NCI-H146 treated with DMSO at 0.1 percent for 48 hours (cell line): ENCODE measurements at regions not wholly inside any gene's neighbourhood (a gene's known extent, or its start where the extent isn't known, plus 50 kb on each side); places are given as distances from the start of the nearest gene placed in this dataset.
"Not testable (repeated sequence)": the region's sequence is repeated elsewhere in the genome, so short reads cannot be mapped to it uniquely, and the experiment has no call there.

Experiments
- DNase-seq: peaks from one replicate; lab custom pipeline; 2025; ENCODE audit not compliant: unreplicated experiment; lab: John Stamatoyannopoulos, UW

DNA sequence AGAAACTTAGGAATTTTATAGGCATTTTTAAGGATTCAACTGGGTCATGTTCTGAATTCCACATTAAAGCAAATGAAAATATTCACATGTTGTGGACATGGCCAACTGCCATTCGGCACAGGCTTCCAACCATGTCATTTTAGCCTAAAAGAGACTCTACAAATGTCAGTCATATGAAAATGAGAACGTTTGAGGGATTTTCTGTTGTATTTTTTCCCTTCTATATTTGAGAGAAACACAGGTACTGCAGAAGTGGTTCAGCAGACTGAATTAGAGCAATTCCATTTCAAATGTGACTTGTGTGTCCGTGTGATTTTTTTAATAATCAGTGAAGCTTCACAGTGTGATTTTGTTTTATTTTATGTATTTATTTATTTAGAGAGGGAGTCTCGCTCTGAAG lies 124.3 kb downstream of the TP53TG3F start:
- DNase-seq = not testable (repeated sequence)

DNA sequence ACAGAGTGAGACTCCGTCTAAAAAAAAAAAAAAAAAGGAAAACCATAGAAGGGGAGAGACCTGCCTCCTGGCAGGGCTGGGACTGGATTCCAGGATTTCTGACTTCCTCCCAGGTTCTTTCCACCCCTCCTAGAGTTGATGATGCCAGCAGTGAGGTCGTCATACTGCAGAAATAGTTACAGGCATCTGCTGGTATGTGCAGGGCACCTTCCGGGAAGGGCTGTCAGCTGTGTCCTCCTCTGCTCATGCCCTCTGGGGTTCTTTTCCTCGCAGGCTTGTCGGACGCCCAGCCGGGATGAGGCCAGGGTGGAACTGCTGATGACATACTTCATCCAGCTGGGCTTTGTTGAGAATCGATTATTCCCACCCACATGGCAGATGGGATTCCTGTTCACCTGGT lies 129.2 kb downstream of the TP53TG3F start:
- DNase-seq = not testable (repeated sequence)

DNA sequence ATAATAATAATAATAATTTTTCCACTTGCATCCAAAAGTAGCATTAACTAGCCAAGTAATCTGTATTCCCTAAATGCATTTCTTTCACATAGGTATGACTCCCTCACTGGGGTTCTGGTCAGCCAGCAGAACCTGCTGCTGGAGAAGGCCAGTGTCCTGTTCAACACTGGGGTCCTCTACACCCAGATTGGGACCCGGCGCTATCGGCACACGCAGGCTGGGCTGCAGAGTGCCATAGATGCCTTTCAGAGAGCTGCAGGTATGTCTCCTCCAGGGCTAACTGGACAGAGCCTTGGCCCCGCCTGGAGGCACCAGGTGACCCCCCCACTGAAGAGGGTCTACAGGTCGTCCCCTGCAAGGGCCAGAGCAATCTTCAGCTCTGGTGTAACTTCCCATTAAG lies 133.9 kb downstream of the TP53TG3F start:
- DNase-seq = not testable (repeated sequence)

DNA sequence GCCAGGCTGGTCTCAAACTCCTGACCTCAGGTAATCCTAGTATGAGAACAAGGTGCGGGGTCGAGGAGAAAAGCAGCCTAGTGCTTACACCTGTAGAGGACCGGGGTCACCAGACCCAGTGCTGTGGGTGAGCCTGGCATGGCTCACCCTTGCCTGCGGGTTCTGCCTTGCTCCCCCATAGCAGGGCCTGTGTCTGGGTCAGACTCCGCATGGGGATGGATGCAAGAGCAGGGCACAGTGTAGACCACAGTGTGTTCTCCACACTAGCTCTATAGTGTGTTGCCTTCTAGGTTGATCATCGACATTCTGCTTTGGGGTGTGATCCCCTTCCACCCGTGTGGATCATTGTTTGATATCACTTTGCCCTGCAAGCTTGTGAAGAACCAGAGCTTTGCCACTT lies 135.7 kb downstream of the TP53TG3F start:
- DNase-seq = not testable (repeated sequence)

DNA sequence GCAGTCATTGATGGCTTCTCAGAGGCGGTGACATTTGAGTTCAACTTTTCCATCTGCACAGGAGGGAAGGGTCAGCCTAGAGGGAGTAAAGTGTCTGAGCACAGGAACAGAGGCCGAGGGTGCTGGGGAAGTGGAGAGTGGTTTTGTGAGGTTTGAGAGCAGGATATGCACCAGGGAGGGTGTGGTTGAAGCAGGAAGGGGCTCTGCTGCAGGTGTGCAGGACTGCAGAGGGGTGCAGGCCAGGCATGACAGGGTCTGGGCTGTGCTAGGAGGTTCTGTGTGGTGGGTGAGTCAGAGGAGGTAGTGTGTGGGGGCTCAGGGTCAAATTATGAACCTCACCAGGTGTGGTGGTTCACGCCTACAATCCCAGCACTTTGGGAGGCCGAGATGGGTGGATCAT lies 141.6 kb downstream of the TP53TG3F start:
- not testable (repeated sequence) for DNase-seq

DNA sequence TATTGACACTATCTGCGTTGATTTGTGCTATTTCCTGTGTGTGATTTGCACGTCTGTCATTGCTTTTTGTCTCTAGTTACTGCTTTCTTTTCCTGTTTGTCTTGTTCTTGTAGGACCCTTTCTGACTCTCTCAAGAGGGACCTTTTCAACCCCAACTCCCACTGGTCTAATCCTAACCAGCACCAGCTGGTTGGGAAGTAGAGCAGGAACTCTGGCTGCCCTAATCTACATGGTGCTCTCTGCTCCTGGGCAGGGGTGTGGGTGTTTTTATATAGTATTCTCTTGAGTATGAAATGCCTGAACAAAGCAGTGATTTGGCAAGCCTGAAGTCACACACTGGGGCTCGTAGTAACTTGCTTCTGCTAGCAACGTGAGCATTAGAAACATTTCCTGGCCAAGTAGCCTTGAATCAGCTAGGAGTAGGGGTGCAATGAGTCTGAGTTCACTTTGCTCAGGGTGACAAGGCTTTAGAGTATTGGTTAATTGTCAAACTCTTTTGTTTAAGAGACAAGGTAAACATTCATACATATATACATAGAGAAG lies 164.2 kb downstream of the TP53TG3F start:
- DNase-seq = not testable (repeated sequence)

DNA sequence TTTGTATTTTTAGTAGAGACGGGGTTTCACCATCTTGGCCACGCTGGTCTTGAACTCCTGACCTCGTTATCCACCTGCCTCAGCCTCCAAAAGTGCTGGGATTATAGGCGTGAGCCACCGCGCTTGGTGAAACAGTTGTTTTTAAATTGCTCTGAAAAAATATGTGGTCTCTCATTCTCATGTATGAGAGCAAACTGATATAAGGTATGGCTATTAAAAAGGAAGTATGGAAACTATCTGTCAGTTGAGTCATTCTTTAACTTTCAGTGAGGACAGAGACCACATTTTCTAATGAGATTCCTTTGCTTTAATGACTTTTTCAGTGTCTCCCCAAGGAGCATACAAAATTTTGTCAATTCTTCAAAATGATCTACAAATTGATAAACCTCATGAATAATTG lies 169.5 kb downstream of the TP53TG3F start:
- not testable (repeated sequence) for DNase-seq

DNA sequence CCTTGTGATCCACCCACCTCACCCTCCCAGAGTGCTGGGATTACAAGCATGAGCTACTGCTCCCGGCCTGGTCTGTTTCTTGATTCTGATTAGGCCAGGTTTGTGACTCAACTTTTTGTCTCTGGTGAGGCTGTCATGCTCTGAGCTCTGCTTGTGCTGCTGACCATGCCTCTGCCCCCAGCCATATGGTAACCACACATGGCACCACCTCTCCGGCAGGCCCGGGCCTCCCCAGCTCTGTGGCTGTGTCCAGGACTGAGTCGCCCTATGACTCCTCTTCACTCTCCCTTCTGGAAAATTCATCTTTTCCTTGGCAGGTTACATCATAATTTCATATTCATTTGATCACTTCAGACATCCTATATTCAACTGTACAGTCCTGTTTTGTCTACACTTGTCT lies 172.3 kb downstream of the TP53TG3F start:
- DNase-seq = not testable (repeated sequence)

DNA sequence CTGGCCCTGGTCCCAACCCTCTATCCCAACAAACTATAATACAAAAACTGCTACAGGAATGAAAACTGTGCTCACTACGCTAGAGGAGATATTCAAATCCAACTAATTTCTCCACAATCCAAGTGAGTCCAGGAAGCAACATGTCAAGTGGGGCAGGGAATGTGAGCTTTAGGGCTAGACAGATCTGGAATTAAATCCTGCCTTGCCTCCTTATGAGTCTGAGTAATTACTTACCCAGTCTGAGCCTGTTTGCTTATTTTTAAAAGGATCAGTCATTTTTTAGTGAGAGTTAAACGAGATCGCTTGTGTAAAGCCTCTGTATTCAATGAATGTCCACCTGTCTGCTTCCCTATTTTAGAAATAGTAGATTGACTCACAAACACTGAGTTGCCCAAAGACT lies 174.6 kb downstream of the TP53TG3F start:
- DNase-seq = not testable (repeated sequence)

DNA sequence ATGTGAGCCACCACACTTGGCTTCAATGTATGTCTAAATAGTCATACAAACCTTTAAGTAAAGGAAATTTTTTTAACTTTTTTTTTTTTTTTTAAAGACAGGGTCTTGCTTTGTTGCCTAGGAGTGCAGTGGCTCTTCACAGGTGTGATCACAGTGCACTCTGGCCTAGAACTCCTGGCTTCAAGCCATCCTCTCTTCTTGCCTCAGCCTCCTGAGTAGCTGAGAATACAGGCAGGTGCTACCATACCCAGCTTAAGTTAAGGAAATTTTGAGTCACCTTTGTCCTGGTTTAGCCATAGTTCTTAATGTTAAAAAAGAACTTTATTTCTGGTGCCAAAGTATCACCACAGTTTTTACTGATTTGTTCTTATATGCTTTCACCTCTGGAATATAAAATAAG lies 177.3 kb downstream of the TP53TG3F start:
- DNase-seq = not testable (repeated sequence)

DNA sequence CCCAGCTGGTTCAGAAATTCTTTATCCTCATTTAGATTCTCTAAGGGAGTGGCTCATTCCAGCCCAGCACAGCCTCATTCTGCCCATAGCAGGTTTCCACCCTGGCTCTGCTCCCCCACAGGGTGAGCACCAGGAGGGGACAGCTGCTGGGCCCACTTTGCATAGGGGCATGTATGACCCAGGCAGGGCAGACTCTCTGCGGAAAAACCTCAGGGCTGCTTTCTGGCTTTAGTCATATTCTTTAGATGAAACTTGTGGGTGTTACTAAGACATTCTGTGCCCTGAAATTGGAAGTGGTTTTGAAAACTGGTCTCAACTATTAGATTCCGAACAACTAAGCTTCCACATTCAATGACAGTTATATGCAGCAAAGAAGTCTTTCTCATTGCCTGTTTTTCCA lies 183.9 kb downstream of the TP53TG3F start:
- not testable (repeated sequence) for DNase-seq

DNA sequence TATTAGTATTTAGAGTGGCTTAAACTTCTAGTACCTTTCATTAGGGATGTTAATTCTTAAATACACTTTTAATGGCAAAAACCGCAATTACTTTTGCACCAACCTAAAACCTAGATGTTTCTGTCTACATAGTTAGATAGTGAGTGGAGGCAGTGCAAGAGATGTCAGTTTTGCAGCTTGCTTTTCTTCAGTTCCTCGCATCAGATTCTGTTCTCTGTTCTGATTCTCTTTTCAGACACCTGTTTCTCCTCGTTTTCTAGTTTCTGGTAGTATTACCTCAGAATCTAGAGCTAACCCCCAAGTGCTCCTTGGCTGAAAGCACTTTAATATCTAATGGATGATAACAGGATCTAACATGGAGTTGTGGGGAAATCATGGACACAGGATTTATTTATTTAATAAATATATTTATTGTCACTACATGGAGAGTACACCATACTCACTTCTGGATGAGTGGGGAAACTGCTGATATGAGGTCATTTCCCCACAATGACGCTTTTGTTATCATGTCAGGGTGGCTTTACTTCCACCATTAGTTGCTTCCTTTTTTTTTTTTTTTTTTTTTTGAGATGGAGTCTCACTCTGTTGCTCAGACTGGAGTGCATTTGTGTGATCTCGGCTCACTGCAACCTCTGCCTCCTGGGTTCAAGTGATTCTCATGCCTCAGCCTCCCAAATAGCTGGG lies 184.4 kb downstream of the TP53TG3F start:
- DNase-seq = not testable (repeated sequence)

DNA sequence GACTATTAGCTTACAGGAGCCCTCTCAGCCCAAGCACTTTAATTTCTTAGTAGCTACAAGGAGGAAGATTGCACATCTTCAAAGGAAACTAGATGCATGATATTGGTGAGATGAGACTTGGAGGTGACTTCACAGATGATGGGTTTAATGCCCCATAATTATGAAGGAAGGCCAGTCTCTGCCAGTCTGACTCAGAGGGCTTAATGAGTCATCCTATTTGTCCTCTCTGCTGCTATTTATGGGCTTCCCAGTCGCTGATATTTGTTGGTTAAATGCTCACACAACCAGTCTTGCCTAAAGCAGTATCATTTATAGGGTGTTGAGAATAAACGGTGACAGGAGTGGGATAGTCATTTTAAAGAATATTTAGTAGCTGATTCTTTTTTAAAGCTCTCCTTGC lies 187.0 kb downstream of the TP53TG3F start:
- DNase-seq = not testable (repeated sequence)

DNA sequence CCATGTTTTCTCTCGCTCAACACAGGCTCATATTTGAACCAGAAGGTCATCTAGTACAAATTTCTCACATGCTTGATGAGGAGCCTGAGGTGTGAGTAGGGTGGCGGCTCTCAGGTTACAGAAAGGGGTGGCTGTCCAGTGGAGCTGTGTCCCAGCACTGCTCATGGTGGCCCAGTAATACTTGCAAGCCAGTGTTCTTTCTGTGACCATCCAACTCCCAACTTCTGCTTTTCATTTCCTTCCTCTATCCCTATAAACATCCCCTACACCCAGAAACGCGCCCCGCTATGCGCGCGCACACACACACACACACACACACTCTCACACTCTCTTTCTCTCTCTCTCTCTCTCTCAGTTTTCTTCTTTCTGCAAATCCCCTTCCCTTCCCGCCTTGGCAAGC lies 196.3 kb downstream of the TP53TG3F start:
- not testable (repeated sequence) for DNase-seq

DNA sequence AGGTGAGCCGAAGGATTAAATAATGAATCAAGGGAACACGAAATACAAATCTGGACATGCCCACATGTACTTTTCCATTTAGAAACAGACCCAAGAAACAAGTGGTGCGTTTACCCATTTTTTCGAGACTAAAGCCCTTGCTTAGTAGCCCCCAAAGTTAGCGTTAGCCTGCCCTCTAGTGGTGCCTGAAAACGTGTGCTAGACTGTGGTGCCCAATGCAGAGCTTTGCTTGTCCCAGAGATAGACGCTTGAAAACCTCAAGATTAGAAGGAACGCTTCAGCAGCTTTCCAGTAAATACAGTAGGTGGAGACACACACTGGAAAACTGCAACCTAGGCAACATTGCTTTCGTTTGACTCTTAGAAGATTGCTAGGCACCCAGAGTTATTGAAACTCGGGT lies 197.0 kb downstream of the TP53TG3F start:
- DNase-seq = not testable (repeated sequence)

DNA sequence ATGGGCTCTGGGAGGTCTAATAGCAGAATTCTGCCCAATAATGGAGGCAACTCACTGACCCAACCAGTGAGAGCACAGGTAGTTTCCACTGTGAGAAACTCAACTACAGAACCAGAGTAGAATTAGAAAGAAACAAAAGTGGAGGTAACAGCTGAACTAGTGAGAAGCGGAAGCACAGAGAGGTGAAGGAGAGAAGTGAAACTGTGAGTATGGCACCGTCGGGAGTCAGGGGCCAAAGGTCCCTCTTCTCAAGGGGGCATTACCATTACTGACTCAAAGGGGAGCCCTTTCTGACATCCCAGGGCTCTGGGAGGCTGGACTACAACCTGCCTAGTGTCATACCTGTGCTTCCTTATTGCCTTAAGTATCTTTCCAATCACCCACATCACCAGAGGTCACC lies 198.3 kb downstream of the TP53TG3F start:
- DNase-seq = not testable (repeated sequence)

DNA sequence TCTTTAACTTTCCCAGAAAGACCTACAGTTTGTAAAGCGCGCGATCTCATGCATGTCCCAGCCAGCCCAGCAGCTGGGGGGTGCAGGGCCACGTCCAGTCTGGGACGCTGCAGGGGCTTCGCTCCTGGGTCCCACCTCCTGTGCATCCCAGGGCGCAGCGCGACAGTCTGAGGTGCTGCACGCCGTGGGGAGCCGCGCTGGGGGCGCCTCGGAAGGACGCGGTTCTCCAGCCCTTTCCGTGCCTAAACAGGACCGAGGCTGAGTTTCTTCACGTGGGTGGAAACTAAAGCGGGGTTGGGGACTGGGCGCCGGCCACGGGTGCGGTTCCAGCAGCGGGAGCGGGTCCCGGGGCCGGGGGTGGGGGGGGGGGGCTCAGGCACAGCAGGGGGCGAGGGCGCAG lies 221.4 kb downstream of the TP53TG3F start:
- not testable (repeated sequence) for DNase-seq

DNA sequence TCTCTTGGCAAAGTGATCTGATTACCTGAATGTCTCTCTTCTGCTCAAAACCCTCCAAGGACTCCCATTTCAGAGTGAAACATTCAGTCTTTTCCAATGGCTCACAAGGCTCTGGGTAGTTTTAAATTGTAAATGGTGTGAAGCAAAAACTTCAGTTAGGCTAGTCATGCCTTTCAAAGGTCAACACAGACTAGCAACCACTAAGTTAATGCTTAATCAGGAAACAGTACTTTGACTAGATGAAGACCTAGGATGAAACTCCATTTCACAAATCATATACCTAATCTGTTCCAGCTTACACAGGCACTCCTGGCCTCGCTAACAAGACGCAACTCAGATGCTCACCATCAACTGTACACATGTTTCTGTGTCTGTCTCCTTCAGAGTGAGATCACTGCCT lies 240.9 kb downstream of the TP53TG3F start:
- not testable (repeated sequence) for DNase-seq

DNA sequence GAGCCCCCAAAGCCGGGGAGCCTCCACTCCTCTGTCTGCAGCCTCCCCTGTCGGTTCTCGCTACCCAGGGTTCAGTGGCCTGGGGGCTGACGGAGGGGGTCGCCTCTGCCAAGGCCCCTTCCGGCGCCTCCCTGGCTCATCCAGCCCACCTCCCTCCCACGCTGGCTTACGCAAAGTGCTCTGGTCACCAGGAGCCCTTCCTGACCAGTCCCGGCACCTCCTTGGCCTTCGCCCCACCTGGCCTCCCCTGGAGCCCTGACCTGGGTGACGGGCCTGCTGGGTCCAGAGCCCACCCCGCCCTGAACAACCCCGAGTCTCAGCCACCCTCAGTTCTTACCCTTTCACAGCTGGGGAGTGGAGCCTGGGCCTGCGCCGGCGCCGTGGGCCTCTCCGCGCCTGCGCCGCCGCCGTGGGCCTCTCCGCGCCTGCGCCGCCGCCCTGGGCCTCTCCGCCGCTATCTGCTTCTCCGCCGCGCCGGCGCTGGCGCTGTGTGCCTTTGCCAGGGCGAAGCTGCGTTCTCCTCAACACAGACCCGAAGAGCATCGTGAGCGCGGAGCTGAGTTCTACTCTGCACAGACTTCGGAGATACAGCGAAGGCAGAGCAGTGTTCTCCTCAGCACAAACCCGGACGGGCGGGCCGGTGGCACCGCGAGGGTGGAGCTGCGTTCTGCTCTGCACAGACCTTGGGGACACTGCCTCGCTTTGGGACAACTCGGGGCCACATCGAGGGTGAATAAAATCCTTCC lies 247.6 kb downstream of the TP53TG3F start:
- DNase-seq = not testable (repeated sequence)

DNA sequence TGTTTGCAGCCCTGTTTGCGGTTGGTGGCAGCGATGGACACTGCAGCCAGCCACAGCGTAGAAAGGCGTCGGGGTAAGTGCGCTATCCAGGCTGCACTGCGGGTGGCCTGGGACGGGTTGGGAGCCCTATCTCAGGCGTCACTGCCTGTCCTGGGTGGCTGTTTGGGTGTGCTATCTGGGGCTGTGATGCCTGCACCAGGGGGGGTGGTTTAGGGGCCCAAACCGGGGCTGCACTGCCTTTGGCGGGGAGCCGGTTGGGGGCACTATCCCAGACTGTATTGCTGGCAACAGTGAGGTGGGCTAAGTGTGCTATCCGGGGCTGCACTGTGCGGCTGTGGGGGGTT lies 248.2 kb downstream of the TP53TG3F start:
- not testable (repeated sequence) for DNase-seq

DNA sequence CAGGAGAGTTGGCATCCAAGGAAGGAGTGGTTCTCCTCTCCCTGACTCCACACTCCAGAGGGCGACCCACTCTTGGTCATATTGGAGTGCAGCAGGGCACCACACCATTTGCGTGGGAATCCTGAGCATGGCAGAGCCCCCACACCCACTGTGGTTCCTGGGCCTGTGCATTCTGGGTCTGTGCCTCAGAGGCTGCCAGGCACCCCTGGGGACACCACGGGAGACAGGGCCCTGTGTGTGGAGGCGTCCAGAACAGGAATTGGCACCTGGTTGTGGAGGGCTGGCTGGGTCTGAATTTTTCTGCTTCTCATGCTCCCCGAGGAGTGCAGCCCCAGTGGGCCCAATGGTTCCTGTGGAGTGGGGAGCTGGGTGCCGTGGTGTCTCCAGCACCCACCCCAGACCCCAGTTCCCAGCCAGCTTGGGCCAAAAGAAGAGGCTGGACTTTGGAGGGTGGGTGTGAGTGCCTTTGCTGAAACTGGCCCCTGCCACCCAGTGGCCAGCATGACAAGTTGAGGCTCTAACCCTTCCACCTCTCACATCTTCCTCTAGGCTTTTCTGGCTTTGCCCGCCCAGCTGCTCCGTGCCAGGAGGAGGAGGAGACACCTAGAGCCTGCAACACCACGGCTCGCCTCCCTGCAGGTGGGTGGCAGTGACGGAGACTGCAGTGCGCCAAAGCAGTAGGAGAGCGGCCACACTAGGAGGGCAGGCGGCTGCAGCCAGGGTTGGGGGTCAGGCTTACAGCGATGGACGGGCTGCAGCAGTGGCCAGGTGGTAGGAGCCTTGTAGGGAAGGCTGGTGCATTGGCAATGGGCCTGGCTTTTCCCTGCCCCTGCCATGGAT lies 250.7 kb downstream of the TP53TG3F start:
- DNase-seq = not testable (repeated sequence)
